ENCODE measurements at regions not wholly inside any gene's neighbourhood (a gene's known extent, or its start where the extent isn't known, plus 50 kb on each side); places are given as distances from the start of the nearest gene placed in this dataset.
A peak's percentile ranks its signal among the peaks of the same experiment; 100 is the strongest.

- no peaks in the 10 kb centered on the region for H3K4me1 Mint-ChIP-seq
- no peaks in the 10 kb centered on the region for H3K9me3 Mint-ChIP-seq
- ATAC-seq = peak; percentile 5
- peaks cover 38% of the 10 kb centered on the region for H3K27me3 Mint-ChIP-seq
- no peak overlapping the region for H3K4me3 Mint-ChIP-seq
- H3K36me3 Mint-ChIP-seq = no peaks in the 10 kb centered on the region
- H3K27ac Mint-ChIP-seq = no peak overlapping the region
Observed at GRCh38 chr5:172588380-172588779, 52.7 kb upstream of the NEURL1B start.

- H3K4me1 Mint-ChIP-seq = no peaks in the 10 kb centered on the region
- no peaks in the 10 kb centered on the region for H3K9me3 Mint-ChIP-seq
- H3K27me3 Mint-ChIP-seq = peaks cover 43% of the 10 kb centered on the region
- H3K36me3 Mint-ChIP-seq = no peaks in the 10 kb centered on the region
- H3K27ac Mint-ChIP-seq = no peak overlapping the region
- ATAC-seq = no peak
- no peak overlapping the region for H3K4me3 Mint-ChIP-seq
Observed at GRCh38 chr5:172587061-172587405, 54.0 kb upstream of the NEURL1B start.

GRCh38 chr5:172586125-172587060 is 54.7 kb upstream of the NEURL1B start:
- Mint-ChIP-seq H3K4me1 (no peaks in the 10 kb centered on the region), H3K27me3 (peaks cover 46% of the 10 kb centered on the region), H3K27ac (no peak overlapping the region), H3K36me3 (no peaks in the 10 kb centered on the region), H3K9me3 (no peaks in the 10 kb centered on the region), H3K4me3 (no peak overlapping the region)
- no peak for ATAC-seq

GRCh38 chr5:172585114-172585513 is 55.9 kb upstream of the NEURL1B start:
- no peak overlapping the region for H3K4me3 Mint-ChIP-seq
- no peaks in the 10 kb centered on the region for H3K9me3 Mint-ChIP-seq
- H3K27me3 Mint-ChIP-seq = peaks cover 58% of the 10 kb centered on the region
- no peak overlapping the region for H3K27ac Mint-ChIP-seq
- no peaks in the 10 kb centered on the region for H3K4me1 Mint-ChIP-seq
- ATAC-seq = no peak
- no peaks in the 10 kb centered on the region for H3K36me3 Mint-ChIP-seq

- Mint-ChIP-seq H3K27ac (no peak overlapping the region), H3K4me1 (no peaks in the 10 kb centered on the region), H3K36me3 (no peaks in the 10 kb centered on the region), H3K4me3 (no peak overlapping the region), H3K9me3 (no peaks in the 10 kb centered on the region), H3K27me3 (peaks cover 63% of the 10 kb centered on the region)
- ATAC-seq = no peak
Observed at GRCh38 chr5:172584638-172585037, 56.4 kb upstream of the NEURL1B start.

GRCh38 chr5:172583931-172584511 is 57.0 kb upstream of the NEURL1B start:
- H3K36me3 Mint-ChIP-seq = no peaks in the 10 kb centered on the region
- H3K4me1 Mint-ChIP-seq = no peaks in the 10 kb centered on the region
- H3K9me3 Mint-ChIP-seq = no peaks in the 10 kb centered on the region
- H3K27me3 Mint-ChIP-seq = peaks cover 69% of the 10 kb centered on the region
- no peak for ATAC-seq
- H3K27ac Mint-ChIP-seq = no peak overlapping the region
- no peak overlapping the region for H3K4me3 Mint-ChIP-seq

- H3K9me3 Mint-ChIP-seq = no peaks in the 10 kb centered on the region
- no peak for ATAC-seq
- no peak overlapping the region for H3K4me3 Mint-ChIP-seq
- H3K36me3 Mint-ChIP-seq = no peaks in the 10 kb centered on the region
- peaks cover 73% of the 10 kb centered on the region for H3K27me3 Mint-ChIP-seq
- H3K27ac Mint-ChIP-seq = no peak overlapping the region
- no peaks in the 10 kb centered on the region for H3K4me1 Mint-ChIP-seq
Observed at GRCh38 chr5:172582940-172583339, 58.1 kb upstream of the NEURL1B start.

GRCh38 chr5:172581315-172581714 is 59.7 kb upstream of the NEURL1B start:
- Mint-ChIP-seq H3K27me3 (peaks cover 68% of the 10 kb centered on the region), H3K4me3 (no peak overlapping the region), H3K4me1 (no peaks in the 10 kb centered on the region), H3K9me3 (no peaks in the 10 kb centered on the region), H3K36me3 (no peaks in the 10 kb centered on the region), H3K27ac (no peak overlapping the region)
- no peak for ATAC-seq

GRCh38 chr5:172579403-172579990 is 61.6 kb upstream of the NEURL1B start:
- Mint-ChIP-seq H3K27ac (no peak overlapping the region), H3K36me3 (no peaks in the 10 kb centered on the region), H3K4me3 (no peak overlapping the region), H3K27me3 (peaks cover 62% of the 10 kb centered on the region), H3K4me1 (no peaks in the 10 kb centered on the region), H3K9me3 (peaks cover 3% of the 10 kb centered on the region)
- peak; percentile 7 for ATAC-seq

- ATAC-seq = no peak
- Mint-ChIP-seq H3K4me1 (no peaks in the 10 kb centered on the region), H3K36me3 (no peaks in the 10 kb centered on the region), H3K27me3 (peaks cover 51% of the 10 kb centered on the region), H3K27ac (no peak overlapping the region), H3K4me3 (no peak overlapping the region), H3K9me3 (peaks cover 10% of the 10 kb centered on the region)
Observed at GRCh38 chr5:172577267-172577909, 63.7 kb upstream of the NEURL1B start.

- no peaks in the 10 kb centered on the region for H3K4me1 Mint-ChIP-seq
- H3K4me3 Mint-ChIP-seq = no peak overlapping the region
- ATAC-seq = no peak
- H3K36me3 Mint-ChIP-seq = no peaks in the 10 kb centered on the region
- no peak overlapping the region for H3K27ac Mint-ChIP-seq
- H3K27me3 Mint-ChIP-seq = peaks cover 41% of the 10 kb centered on the region
- peaks cover 10% of the 10 kb centered on the region for H3K9me3 Mint-ChIP-seq
Observed at GRCh38 chr5:172575816-172576545, 65.1 kb upstream of the NEURL1B start.

- H3K9me3 Mint-ChIP-seq = peaks cover 10% of the 10 kb centered on the region
- peaks cover 35% of the 10 kb centered on the region for H3K27me3 Mint-ChIP-seq
- no peak for ATAC-seq
- no peaks in the 10 kb centered on the region for H3K4me1 Mint-ChIP-seq
- no peaks in the 10 kb centered on the region for H3K36me3 Mint-ChIP-seq
- no peak overlapping the region for H3K4me3 Mint-ChIP-seq
- H3K27ac Mint-ChIP-seq = no peak overlapping the region
Observed at GRCh38 chr5:172575416-172575815, 65.6 kb upstream of the NEURL1B start.

- H3K4me1 Mint-ChIP-seq = no peaks in the 10 kb centered on the region
- H3K9me3 Mint-ChIP-seq = peaks cover 10% of the 10 kb centered on the region
- no peak overlapping the region for H3K27ac Mint-ChIP-seq
- no peaks in the 10 kb centered on the region for H3K36me3 Mint-ChIP-seq
- no peak overlapping the region for H3K4me3 Mint-ChIP-seq
- no peak for ATAC-seq
- H3K27me3 Mint-ChIP-seq = peaks cover 29% of the 10 kb centered on the region
Observed at GRCh38 chr5:172574871-172575223, 66.2 kb upstream of the NEURL1B start.

- no peaks in the 10 kb centered on the region for H3K36me3 Mint-ChIP-seq
- no peak overlapping the region for H3K4me3 Mint-ChIP-seq
- no peaks in the 10 kb centered on the region for H3K4me1 Mint-ChIP-seq
- H3K27ac Mint-ChIP-seq = no peak overlapping the region
- H3K9me3 Mint-ChIP-seq = peaks cover 10% of the 10 kb centered on the region
- no peak for ATAC-seq
- peaks cover 23% of the 10 kb centered on the region for H3K27me3 Mint-ChIP-seq
Observed at GRCh38 chr5:172573986-172574870, 66.8 kb upstream of the NEURL1B start.
